ENCODE measurements at regions not wholly inside any gene's neighbourhood (a gene's known extent, or its start where the extent isn't known, plus 50 kb on each side); places are given as distances from the start of the nearest gene placed in this dataset.

- TF ChIP-seq CTCF (optimal IDR thresholded peaks at IDR 0.05 in 1 of 3, IDR thresholded peaks at IDR 0.05 in 1 of 3, conservative IDR thresholded peaks at IDR 0.05 in 1 of 3; ENCODE audit: extremely low read depth in 1 of 3, insufficient read depth in 2 of 3, low read length in 3 of 3): no peak
- no peak for TF ChIP-seq EZH2 (IDR thresholded peaks at IDR 0.05; ENCODE audit: low read length)
Measured at GRCh38 chr6:87900160-87900698, 147.4 kb upstream of the SPACA1 start.
